Endothelial cell of umbilical vein (primary cell): ENCODE measurements at regions not wholly inside any gene's neighbourhood (a gene's known extent, or its start where the extent isn't known, plus 50 kb on each side); places are given as distances from the start of the nearest gene placed in this dataset.

Experiments
- CTCF ChIP-seq, 2 donors: IDR thresholded peaks; 1 replicate in 1 of 2; 2 replicates in 1 of 2; pipeline ENCODE4 v1.5.1; 2011; ENCODE audit warnings: low read length in 2 of 2, mild to moderate bottlenecking in 2 of 2, moderate library complexity in 2 of 2, control low read depth in 1 of 2, inconsistent platforms in 1 of 2, low read depth in 1 of 2; ENCODE audit not compliant: insufficient read depth in 1 of 2; ENCODE audit errors: extremely low read depth in 1 of 2
- EZH2 ChIP-seq: IDR thresholded peaks from 2 replicates; pipeline ENCODE4 v1.6.1; 2012; ENCODE audit warnings: borderline replicate concordance, low read depth, mild to moderate bottlenecking, moderate library complexity, low read length, inconsistent platforms; ENCODE audit not compliant: severe bottlenecking
- FOS ChIP-seq: IDR thresholded peaks from 2 replicates; pipeline ENCODE4 v1.6.1; 2011; ENCODE audit warnings: mild to moderate bottlenecking, low read length, moderate library complexity, borderline replicate concordance; ENCODE audit not compliant: insufficient read depth
- GATA2 ChIP-seq: IDR thresholded peaks from 2 replicates; pipeline ENCODE4 v1.7.0; 2011; ENCODE audit warnings: low read depth, mild to moderate bottlenecking, moderate library complexity, mixed read lengths, low read length; ENCODE audit not compliant: insufficient read length, insufficient read depth
- JUN ChIP-seq: IDR thresholded peaks from 2 replicates; pipeline ENCODE4 v1.6.1; 2011; ENCODE audit warnings: borderline replicate concordance, low read depth; ENCODE audit not compliant: insufficient read length, insufficient read depth
- MAX ChIP-seq: IDR thresholded peaks from 2 replicates; pipeline ENCODE4 v1.6.1; 2011; ENCODE audit not compliant: insufficient read depth, insufficient read length
- MYC ChIP-seq: IDR thresholded peaks from one replicate; pipeline ENCODE4 v1.6.1; 2011; ENCODE audit warnings: mild to moderate bottlenecking, low read depth, low read length
- POLR2A ChIP-seq: IDR thresholded peaks from 2 replicates; pipeline ENCODE4 v1.6.1; 2012; ENCODE audit warnings: low read depth, mild to moderate bottlenecking, control low read depth, low read length
- POLR2AphosphoS5 ChIP-seq: IDR thresholded peaks from 2 replicates; pipeline ENCODE4 v1.6.1; 2012; ENCODE audit warnings: low read depth, mild to moderate bottlenecking, control low read depth, low read length, moderate library complexity; ENCODE audit not compliant: insufficient read depth

GRCh38 chr5:148933903-148934432, 107.6 kb downstream of the ADRB2 start:
- TF ChIP-seq CTCF (IDR thresholded peaks at IDR 0.05; ENCODE audit: extremely low read depth in 1 of 2, insufficient read depth in 1 of 2, low read depth in 1 of 2, low read length in 2 of 2) (no peak), POLR2A (no peak), POLR2AphosphoS5 (no peak), EZH2 (no peak), JUN (no peak), FOS (no peak), MAX (no peak), MYC (no peak), GATA2 (no peak)
